ENCODE measurements at regions not wholly inside any gene's neighbourhood (a gene's known extent, or its start where the extent isn't known, plus 50 kb on each side); places are given as distances from the start of the nearest gene placed in this dataset.

DNA sequence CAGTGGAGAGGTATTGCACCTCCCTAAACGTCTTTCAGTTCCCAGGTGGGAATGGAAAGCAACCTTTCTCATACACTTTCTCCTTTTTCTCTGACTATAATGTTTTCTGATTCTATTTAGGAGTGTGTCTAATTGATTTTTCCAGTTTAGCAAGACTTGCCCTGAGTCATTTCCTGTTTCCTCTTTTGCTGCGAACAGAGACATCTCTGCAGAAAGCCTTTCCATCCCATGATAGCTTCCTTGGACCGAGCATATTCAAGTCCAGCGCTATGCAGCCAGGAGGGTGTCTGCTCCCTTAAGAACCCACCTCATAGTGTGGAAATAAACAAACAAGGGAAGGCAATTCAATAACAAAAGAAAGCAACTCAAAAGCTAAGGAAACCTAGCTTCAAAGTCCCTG is 60.0 kb upstream of the CDH6 start:
- no peak for TF ChIP-seq GATA2 (IDR thresholded peaks at IDR 0.05; ENCODE audit: low read depth, low read length)
- TF ChIP-seq GATA3 (IDR thresholded peaks at IDR 0.05; ENCODE audit: low read depth, low read length), result no peak
